C4-2B (cell line): ENCODE measurements at regions not wholly inside any gene's neighbourhood (a gene's known extent, or its start where the extent isn't known, plus 50 kb on each side); places are given as distances from the start of the nearest gene placed in this dataset.
"Not testable (repeated sequence)": the region's sequence is repeated elsewhere in the genome, so short reads cannot be mapped to it uniquely, and the experiment has no call there.

Experiments used
- ZFX ChIP-seq: fragments of 450-650 bp; IDR thresholded peaks from 2 replicates; pipeline ENCODE4 v1.6.1; 2017
- TF ChIP-seq, protein P1 (sequence below): fragments of 450-650 bp; conservative IDR thresholded peaks from 2 replicates; pipeline ENCODE4 v1.5.1; 2017; ENCODE audit warnings: mild to moderate bottlenecking

GRCh38 chrX:16049126-16049525 is 74.2 kb upstream of the GRPR start:
- TF ChIP-seq, protein P1, sequence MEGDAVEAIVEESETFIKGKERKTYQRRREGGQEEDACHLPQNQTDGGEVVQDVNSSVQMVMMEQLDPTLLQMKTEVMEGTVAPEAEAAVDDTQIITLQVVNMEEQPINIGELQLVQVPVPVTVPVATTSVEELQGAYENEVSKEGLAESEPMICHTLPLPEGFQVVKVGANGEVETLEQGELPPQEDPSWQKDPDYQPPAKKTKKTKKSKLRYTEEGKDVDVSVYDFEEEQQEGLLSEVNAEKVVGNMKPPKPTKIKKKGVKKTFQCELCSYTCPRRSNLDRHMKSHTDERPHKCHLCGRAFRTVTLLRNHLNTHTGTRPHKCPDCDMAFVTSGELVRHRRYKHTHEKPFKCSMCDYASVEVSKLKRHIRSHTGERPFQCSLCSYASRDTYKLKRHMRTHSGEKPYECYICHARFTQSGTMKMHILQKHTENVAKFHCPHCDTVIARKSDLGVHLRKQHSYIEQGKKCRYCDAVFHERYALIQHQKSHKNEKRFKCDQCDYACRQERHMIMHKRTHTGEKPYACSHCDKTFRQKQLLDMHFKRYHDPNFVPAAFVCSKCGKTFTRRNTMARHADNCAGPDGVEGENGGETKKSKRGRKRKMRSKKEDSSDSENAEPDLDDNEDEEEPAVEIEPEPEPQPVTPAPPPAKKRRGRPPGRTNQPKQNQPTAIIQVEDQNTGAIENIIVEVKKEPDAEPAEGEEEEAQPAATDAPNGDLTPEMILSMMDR: not testable (repeated sequence)
- not testable (repeated sequence) for TF ChIP-seq ZFX
